ENCODE measurements at regions not wholly inside any gene's neighbourhood (a gene's known extent, or its start where the extent isn't known, plus 50 kb on each side); places are given as distances from the start of the nearest gene placed in this dataset.
"Not testable (repeated sequence)": the region's sequence is repeated elsewhere in the genome, so short reads cannot be mapped to it uniquely, and the experiment has no call there.

- no peak for DNase-seq
Measured at GRCh38 chr13:22871231-22871630, 309.5 kb upstream of the SGCG start.

- no peak for DNase-seq
Measured at GRCh38 chr13:22874839-22875238, 305.9 kb upstream of the SGCG start.

- DNase-seq, result no peak
Measured at GRCh38 chr13:22877421-22877820, 303.4 kb upstream of the SGCG start.

GRCh38 chr13:22880741-22881720 is 299.7 kb upstream of the SGCG start:
- no peak for DNase-seq

- DNase-seq, result not testable (repeated sequence)
Measured at GRCh38 chr13:22881721-22882608, 298.8 kb upstream of the SGCG start.

- no peak for DNase-seq
Measured at GRCh38 chr13:22883262-22883840, 297.4 kb upstream of the SGCG start.

GRCh38 chr13:22883956-22884355 is 296.8 kb upstream of the SGCG start:
- DNase-seq, result no peak

- DNase-seq, result not testable (repeated sequence)
Measured at GRCh38 chr13:22886061-22886460, 294.7 kb upstream of the SGCG start.

- not testable (repeated sequence) for DNase-seq
Measured at GRCh38 chr13:22889376-22889775, 291.4 kb upstream of the SGCG start.

GRCh38 chr13:22893204-22893603 is 287.6 kb upstream of the SGCG start:
- no peak for DNase-seq

GRCh38 chr13:22893777-22894176 is 287.0 kb upstream of the SGCG start:
- no peak for DNase-seq

- no peak for DNase-seq
Measured at GRCh38 chr13:22897571-22898314, 283.0 kb upstream of the SGCG start.

GRCh38 chr13:22900416-22900951 is 280.3 kb upstream of the SGCG start:
- DNase-seq, result not testable (repeated sequence)

GRCh38 chr13:22903301-22903700 is 277.5 kb upstream of the SGCG start:
- DNase-seq, result no peak

GRCh38 chr13:22903925-22904324 is 276.9 kb upstream of the SGCG start:
- no peak for DNase-seq

GRCh38 chr13:22915442-22916082 is 265.2 kb upstream of the SGCG start:
- no peak for DNase-seq

- DNase-seq, result not testable (repeated sequence)
Measured at GRCh38 chr13:22916276-22916675, 264.5 kb upstream of the SGCG start.

GRCh38 chr13:22925881-22926747 is 254.7 kb upstream of the SGCG start:
- DNase-seq, result no peak

GRCh38 chr13:22926748-22927400 is 253.9 kb upstream of the SGCG start:
- DNase-seq, result no peak

GRCh38 chr13:22927845-22928244 is 252.9 kb upstream of the SGCG start:
- not testable (repeated sequence) for DNase-seq

All from activated CD4-positive, alpha-beta T cell treated with anti-CD3 and anti-CD28 coated beads, Interleukin-2, Interleukin-6, amounts not matched to agents 100 ng/mL and 50 ng/mL, durations not matched to agents 16 hours and 8 hours (primary cell).